Neural crest cell (in vitro differentiated cells): ENCODE measurements at regions not wholly inside any gene's neighbourhood (a gene's known extent, or its start where the extent isn't known, plus 50 kb on each side); places are given as distances from the start of the nearest gene placed in this dataset.

Source experiments
- DNase-seq: peaks from one replicate; pipeline ENCODE4 v3.0.0; 2021; ENCODE audit warnings: low read depth, mixed read lengths, low spot score
- H3K27ac Mint-ChIP-seq: one replicate; pipeline ENCODE4 v1.8.0; 2021; ENCODE audit warnings: mild to moderate bottlenecking, mixed read lengths; ENCODE audit not compliant: unreplicated experiment
- H3K27me3 Mint-ChIP-seq: 2 replicates; pipeline ENCODE4 v1.8.0; 2021; ENCODE audit warnings: low read depth, mild to moderate bottlenecking, mixed read lengths
- H3K36me3 Mint-ChIP-seq: 2 replicates; pipeline ENCODE4 v1.8.0; 2021; ENCODE audit warnings: low read depth, mild to moderate bottlenecking, mixed read lengths
- H3K4me1 Mint-ChIP-seq: 2 replicates; pipeline ENCODE4 v1.8.0; 2021; ENCODE audit warnings: mixed read lengths
- H3K4me3 Mint-ChIP-seq: one replicate; pipeline ENCODE4 v1.8.0; 2021; ENCODE audit warnings: mild to moderate bottlenecking, mixed read lengths
- H3K9me3 Mint-ChIP-seq: 2 replicates; pipeline ENCODE4 v1.8.0; 2021; ENCODE audit warnings: mixed read lengths
- TF ChIP-seq, protein P1 (sequence below): fragments of 200-600 bp; sonication (generic); conservative IDR thresholded peaks from 2 replicates; pipeline ENCODE4 v1.5.0; 2021; ENCODE audit warnings: antibody characterized with exemption, mild to moderate bottlenecking

DNA sequence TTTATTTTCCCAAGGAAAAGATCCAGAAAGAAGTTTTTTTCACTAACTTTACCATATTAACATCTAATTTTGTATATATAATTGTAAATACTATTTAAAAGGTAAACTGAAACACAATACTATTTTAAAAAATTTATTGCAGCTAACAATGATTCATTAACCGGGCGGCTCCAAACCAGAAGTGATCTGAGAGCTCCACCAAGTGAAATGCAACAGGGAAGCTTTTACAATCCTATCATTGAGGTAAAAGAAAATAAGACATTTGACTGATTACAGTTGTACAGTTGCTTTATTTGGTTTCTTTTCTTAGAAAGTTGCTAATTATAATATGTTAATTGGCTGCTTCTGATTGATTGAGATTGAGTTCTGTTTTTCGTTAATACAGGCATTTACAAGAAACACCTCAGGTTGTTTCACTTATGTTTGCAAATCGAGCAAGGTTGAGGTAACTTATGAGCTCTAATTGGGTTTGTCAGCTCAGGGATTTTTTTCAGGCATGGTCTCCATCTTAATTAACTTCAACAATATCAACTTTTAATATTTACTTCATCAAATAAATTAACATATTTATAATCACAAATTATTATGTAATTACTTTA, 220.2 kb upstream of the UGT8 start:
- no peaks in the 10 kb centered on the region for H3K4me1 Mint-ChIP-seq
- no peaks in the 10 kb centered on the region for H3K27me3 Mint-ChIP-seq
- no peak overlapping the region for H3K4me3 Mint-ChIP-seq
- peaks cover 3% of the 10 kb centered on the region for H3K9me3 Mint-ChIP-seq
- TF ChIP-seq, protein P1, sequence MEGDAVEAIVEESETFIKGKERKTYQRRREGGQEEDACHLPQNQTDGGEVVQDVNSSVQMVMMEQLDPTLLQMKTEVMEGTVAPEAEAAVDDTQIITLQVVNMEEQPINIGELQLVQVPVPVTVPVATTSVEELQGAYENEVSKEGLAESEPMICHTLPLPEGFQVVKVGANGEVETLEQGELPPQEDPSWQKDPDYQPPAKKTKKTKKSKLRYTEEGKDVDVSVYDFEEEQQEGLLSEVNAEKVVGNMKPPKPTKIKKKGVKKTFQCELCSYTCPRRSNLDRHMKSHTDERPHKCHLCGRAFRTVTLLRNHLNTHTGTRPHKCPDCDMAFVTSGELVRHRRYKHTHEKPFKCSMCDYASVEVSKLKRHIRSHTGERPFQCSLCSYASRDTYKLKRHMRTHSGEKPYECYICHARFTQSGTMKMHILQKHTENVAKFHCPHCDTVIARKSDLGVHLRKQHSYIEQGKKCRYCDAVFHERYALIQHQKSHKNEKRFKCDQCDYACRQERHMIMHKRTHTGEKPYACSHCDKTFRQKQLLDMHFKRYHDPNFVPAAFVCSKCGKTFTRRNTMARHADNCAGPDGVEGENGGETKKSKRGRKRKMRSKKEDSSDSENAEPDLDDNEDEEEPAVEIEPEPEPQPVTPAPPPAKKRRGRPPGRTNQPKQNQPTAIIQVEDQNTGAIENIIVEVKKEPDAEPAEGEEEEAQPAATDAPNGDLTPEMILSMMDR = no peak
- no peak overlapping the region for H3K27ac Mint-ChIP-seq
- H3K36me3 Mint-ChIP-seq = no peaks in the 10 kb centered on the region
- DNase-seq = no peak

DNA sequence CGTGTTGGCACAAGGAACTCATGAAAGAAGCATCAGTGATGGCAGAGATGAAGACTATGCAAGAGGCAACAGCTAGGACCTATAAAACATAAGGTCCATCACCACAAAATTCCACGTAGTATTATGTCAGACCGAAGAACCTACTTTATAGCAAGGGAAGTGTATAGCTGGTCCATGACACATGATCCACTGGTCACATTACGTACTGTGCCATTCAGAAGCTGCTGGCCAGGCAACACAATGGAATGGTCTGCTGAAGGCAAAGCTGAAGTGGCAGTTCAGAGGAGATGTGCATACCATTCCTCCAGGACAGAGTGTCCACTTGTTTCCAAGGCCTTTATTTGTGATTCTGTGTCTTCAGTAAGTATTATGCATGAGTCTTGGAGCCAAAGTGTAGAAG, 215.5 kb upstream of the UGT8 start:
- H3K36me3 Mint-ChIP-seq = no peaks in the 10 kb centered on the region
- H3K27ac Mint-ChIP-seq = no peak overlapping the region
- TF ChIP-seq, protein P1 = no peak
- H3K9me3 Mint-ChIP-seq = no peaks in the 10 kb centered on the region
- no peaks in the 10 kb centered on the region for H3K4me1 Mint-ChIP-seq
- no peaks in the 10 kb centered on the region for H3K27me3 Mint-ChIP-seq
- DNase-seq = no peak
- no peak overlapping the region for H3K4me3 Mint-ChIP-seq

DNA sequence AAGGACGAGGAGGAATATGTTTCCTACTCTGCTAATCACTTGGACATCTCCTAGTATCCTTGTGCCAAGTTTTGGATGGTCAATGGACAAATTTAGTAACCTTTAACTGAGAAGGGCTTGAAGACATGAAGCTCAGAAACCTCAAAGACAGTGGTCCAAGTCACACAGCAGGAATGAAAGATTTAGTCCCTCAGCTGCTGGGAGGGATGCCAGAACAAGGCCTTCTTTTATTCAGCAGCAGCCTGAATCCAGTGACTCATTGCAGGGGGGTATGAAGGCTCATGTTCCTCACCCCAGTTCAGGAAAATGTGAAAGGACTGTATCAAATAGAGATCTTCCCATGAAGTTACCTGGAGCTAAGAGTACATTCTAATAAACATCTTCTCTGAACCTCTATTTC, 214.9 kb upstream of the UGT8 start:
- Mint-ChIP-seq H3K27me3 (no peaks in the 10 kb centered on the region), H3K27ac (no peak overlapping the region), H3K9me3 (no peaks in the 10 kb centered on the region), H3K36me3 (no peaks in the 10 kb centered on the region), H3K4me3 (no peak overlapping the region), H3K4me1 (no peaks in the 10 kb centered on the region)
- TF ChIP-seq, protein P1 = no peak
- DNase-seq = no peak

DNA sequence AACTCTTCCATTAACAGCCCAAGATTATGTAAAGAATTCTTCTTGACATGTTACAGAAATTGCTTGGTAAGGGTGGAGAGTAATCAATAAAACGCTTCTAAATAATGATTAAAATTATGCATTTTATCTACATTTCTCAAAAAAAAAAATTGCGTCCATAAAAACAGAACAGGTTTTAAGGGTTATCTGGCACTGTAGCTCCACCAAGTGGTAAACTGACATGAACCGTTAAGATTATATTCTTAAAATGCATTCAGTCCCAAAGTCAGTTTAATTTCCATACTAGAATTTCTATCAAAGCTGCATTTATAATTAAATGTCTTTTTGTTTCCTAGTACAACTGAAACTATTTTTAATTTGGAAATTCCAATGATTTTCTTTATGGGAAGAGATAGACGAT, 214.0 kb upstream of the UGT8 start:
- no peaks in the 10 kb centered on the region for H3K9me3 Mint-ChIP-seq
- no peak overlapping the region for H3K27ac Mint-ChIP-seq
- no peak for DNase-seq
- TF ChIP-seq, protein P1 = peak; percentile 77
- H3K27me3 Mint-ChIP-seq = no peaks in the 10 kb centered on the region
- H3K4me3 Mint-ChIP-seq = no peak overlapping the region
- H3K4me1 Mint-ChIP-seq = no peaks in the 10 kb centered on the region
- H3K36me3 Mint-ChIP-seq = no peaks in the 10 kb centered on the region

DNA sequence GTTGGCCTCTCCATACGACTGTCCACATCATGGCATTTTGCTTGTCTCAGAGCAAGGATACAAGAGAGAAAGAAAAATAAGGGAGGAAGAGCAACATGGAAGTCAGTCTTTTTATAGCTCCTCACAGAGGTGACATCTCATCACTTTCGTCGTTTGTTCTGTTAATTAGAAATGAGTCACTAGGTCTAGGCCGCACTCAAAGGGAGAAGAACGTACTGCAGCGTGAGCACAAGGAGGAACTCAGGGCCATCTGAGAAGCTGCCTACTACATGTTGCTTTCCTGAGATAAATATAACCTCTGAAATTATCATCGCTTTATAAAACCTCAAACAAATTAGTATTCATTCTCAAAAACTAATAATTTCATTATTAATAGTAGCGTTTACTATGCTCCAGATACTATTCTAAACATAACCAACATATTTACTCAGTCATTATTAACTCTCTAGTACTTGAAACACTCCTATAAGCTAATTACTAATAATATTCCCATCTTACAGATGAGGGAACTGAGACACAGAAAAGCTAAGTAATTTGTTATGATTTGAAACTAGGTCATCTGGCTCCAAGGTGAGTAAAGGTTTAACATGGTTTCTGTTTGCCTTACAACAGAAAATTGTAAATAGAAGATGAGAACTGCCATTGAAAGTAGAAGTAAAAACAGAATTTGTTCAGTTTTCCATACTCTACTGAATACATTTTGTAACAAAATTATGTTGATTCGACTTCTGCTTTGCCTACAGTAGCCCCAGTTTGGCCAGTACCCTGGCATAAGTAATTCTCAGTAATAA, 213.2 kb upstream of the UGT8 start:
- H3K27me3 Mint-ChIP-seq = no peaks in the 10 kb centered on the region
- TF ChIP-seq, protein P1 = no peak
- no peak for DNase-seq
- H3K4me1 Mint-ChIP-seq = no peaks in the 10 kb centered on the region
- no peaks in the 10 kb centered on the region for H3K9me3 Mint-ChIP-seq
- no peaks in the 10 kb centered on the region for H3K36me3 Mint-ChIP-seq
- H3K4me3 Mint-ChIP-seq = no peak overlapping the region
- H3K27ac Mint-ChIP-seq = no peak overlapping the region
